Ovary (tissue), 7 donors: ENCODE measurements at regions not wholly inside any gene's neighbourhood (a gene's known extent, or its start where the extent isn't known, plus 50 kb on each side); places are given as distances from the start of the nearest gene placed in this dataset.

ENCODE experiments used
- DNase-seq, 5 donors: peaks; one replicate each; pipeline ENCODE4 v3.0.0-alpha.2; 2019 to 2020
- H3K27ac ChIP-seq, 2 donors: fragments of 200-600 bp; one replicate each; pipeline versions ENCODE4 v1.5.1 to v1.8.0; 2019 to 2022
- H3K27me3 ChIP-seq: fragments of 200-600 bp; one replicate; pipeline ENCODE4 v1.8.0; 2022
- H3K36me3 ChIP-seq: fragments of 200-600 bp; sonication (generic); one replicate; pipeline ENCODE4 v1.5.1; 2019
- H3K4me1 ChIP-seq: one replicate; pipeline ENCODE4 v1.8.1; 2013; ENCODE audit warnings: mild to moderate bottlenecking, moderate library complexity; ENCODE audit not compliant: insufficient read depth
- H3K4me3 ChIP-seq: fragments of 200-600 bp; sonication (generic); one replicate; pipeline ENCODE4 v1.5.1; 2017
- H3K9me3 ChIP-seq, 2 donors: fragments of 200-600 bp in 1 of 2; sonication (generic) in 1 of 2; one replicate each; pipeline versions ENCODE4 v1.5.1 to v1.8.1; 2013 to 2019; ENCODE audit warnings: mild to moderate bottlenecking in 1 of 2, moderate library complexity in 1 of 2
- EP300 ChIP-seq: sonication (generic); formaldehyde crosslinking; IDR thresholded peaks from one replicate; pipeline ENCODE4 v1.6.1; 2017; ENCODE audit warnings: antibody characterized with exemption
- POLR2A ChIP-seq: fragments of 450-650 bp; IDR thresholded peaks from one replicate; pipeline ENCODE4 v1.6.1; 2017; ENCODE audit warnings: antibody characterized with exemption, mild to moderate bottlenecking, moderate library complexity
- WGBS, 3 donors: extraction: QIAGEN DNeasy Blood & Tissue Kit in 1 of 3; methylation state at CpG; one replicate each; pipeline versions ENCODE4 v1.1.5 to v1.1.7; 2013 to 2017; 5-methylcytosine and 5-hydroxymethylcytosine counted together
- intact Hi-C, 4 donors: fragments of 100-400 bp; cut with DNase I; formaldehyde crosslinking; loops; one replicate each; pipeline versions ENCODE4 v1.11.0 to v1.15.1; 2022 to 2023
- TF ChIP-seq, protein P1 (sequence below), 3 donors: fragments of 450-650 bp in 2 of 3; fragments of 200-600 bp in 1 of 3; IDR thresholded peaks; one replicate each; pipeline versions ENCODE4 v1.5.1 to v1.8.0; 2016 to 2022; ENCODE audit warnings: antibody characterized with exemption in 3 of 3, mild to moderate bottlenecking in 1 of 3
- donor health status: DM: no; HTN: no; CAD: no; lungs with moderate emphysema.
- donor health status: DM: no; HTN: no; CAD: no.
- donor health status: Bipolar disorder and iron deficiency.
- donor health status: DM: no; HTN: no; CAD: no.
- donor health status: DM: yes; HTN: yes; CAD: no.

GRCh38 chr1:177589166-177589565, 380.7 kb downstream of the SEC16B start:
- DNase-seq = no peak
- TF ChIP-seq, protein P1, sequence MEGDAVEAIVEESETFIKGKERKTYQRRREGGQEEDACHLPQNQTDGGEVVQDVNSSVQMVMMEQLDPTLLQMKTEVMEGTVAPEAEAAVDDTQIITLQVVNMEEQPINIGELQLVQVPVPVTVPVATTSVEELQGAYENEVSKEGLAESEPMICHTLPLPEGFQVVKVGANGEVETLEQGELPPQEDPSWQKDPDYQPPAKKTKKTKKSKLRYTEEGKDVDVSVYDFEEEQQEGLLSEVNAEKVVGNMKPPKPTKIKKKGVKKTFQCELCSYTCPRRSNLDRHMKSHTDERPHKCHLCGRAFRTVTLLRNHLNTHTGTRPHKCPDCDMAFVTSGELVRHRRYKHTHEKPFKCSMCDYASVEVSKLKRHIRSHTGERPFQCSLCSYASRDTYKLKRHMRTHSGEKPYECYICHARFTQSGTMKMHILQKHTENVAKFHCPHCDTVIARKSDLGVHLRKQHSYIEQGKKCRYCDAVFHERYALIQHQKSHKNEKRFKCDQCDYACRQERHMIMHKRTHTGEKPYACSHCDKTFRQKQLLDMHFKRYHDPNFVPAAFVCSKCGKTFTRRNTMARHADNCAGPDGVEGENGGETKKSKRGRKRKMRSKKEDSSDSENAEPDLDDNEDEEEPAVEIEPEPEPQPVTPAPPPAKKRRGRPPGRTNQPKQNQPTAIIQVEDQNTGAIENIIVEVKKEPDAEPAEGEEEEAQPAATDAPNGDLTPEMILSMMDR (IDR thresholded peaks at IDR 0.05) = no peak
- H3K9me3 ChIP-seq = no peaks in the 10 kb centered on the region
- H3K27ac ChIP-seq = no peak overlapping the region
- H3K27me3 ChIP-seq = no peaks in the 10 kb centered on the region
- H3K4me1 ChIP-seq = no peaks in the 10 kb centered on the region
- intact Hi-C loops = no loop called here
- H3K36me3 ChIP-seq = no peaks in the 10 kb centered on the region
- H3K4me3 ChIP-seq = no peak overlapping the region
- WGBS, 3 donors = 48 to 64% (median 55%) methylated on average over 3 of the region's 3 CpGs

- no peaks in the 10 kb centered on the region for H3K27me3 ChIP-seq
- H3K4me1 ChIP-seq = no peaks in the 10 kb centered on the region
- DNase-seq = no peak
- H3K36me3 ChIP-seq = no peaks in the 10 kb centered on the region
- 48 to 67% (median 62%) methylated on average over 1 of the region's 1 CpG for WGBS, 3 donors
- intact Hi-C loops = no loop called here
- no peak overlapping the region for H3K27ac ChIP-seq
- no peak overlapping the region for H3K4me3 ChIP-seq
- no peak for TF ChIP-seq POLR2A
- TF ChIP-seq, protein P1 (IDR thresholded peaks at IDR 0.05) = no peak
- no peak for TF ChIP-seq EP300
- H3K9me3 ChIP-seq = no peaks in the 10 kb centered on the region
Observed at GRCh38 chr1:177586429-177586828, 383.4 kb downstream of the SEC16B start.

DNA sequence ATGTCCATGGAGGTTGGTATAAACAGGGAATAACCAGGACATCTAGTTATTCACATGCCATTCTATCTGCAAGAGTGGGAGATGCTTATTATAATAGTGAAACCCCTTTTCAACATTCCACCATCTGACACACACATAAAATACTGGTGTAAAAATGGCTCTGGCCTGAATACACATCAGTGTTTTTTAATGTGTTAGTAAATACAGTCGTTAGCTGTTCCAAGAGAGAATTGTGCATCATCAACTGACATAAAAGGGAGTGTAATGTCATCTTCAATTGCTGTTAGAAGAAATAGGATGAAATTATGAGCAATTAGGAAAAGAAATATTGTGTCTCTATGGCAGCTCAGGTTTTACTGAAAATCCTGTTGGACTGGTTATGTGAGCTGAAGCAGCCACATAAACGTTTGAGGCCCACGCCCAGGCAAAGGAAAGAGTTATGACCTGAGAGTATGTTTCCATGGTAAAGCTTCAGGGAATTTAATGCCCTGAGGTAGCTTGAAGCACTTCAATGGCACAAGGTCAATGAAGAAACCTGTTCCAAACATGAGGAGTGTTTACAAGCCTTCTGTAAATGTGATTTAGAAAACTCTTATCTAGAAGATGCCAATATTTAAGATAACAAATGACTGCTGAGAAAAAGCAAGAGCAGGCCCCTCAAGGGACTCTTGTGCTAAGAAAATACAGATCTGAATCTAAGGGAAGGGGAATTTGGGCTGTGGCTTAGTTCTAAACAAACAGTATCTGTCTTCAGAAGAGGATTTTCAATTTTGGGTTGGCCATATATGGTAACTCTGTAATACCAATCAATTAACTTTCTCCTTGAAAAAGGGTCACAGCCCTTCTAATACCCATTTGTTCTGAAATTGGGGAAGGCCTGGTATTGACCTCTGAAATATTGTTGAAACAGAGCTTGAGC, 384.3 kb downstream of the SEC16B start:
- intact Hi-C loops = no loop called here
- Histone ChIP-seq H3K27me3 (no peaks in the 10 kb centered on the region), H3K36me3 (no peaks in the 10 kb centered on the region), H3K9me3 (no peaks in the 10 kb centered on the region), H3K4me3 (no peak overlapping the region), H3K27ac (no peak overlapping the region), H3K4me1 (no peaks in the 10 kb centered on the region)
- WGBS, 3 donors = 30 to 33% (median 31%) methylated on average over 3 of the region's 3 CpGs
- TF ChIP-seq, protein P1 (IDR thresholded peaks at IDR 0.05) = no peak
- TF ChIP-seq EP300 = no peak
- TF ChIP-seq POLR2A = no peak
- DNase-seq = no peak

DNA sequence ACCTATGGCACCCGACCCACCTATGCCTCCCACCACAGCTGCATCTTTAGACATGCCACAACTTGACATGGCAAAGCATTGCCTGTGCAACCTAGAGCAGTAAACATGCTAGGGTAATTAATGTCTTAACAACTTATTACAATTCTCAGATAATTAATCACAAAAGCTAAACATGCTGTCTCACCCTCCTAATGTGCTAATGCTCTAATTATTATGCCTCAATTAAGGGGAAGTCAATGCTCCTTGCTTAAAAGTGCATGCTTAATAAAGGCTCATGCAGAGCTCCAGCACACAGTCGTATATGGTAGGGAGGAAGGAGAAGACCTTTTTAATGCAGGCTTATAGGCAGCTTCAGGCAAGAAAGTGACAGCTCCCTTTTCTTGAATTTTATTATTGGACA, 396.0 kb downstream of the SEC16B start:
- intact Hi-C loops = no loop called here
- H3K36me3 ChIP-seq = no peaks in the 10 kb centered on the region
- no peaks in the 10 kb centered on the region for H3K9me3 ChIP-seq
- TF ChIP-seq, protein P1 (IDR thresholded peaks at IDR 0.05) = no peak
- no peak for TF ChIP-seq POLR2A
- 75 to 79% (median 77%) methylated on average over 2 of the region's 2 CpGs for WGBS, 3 donors
- no peaks in the 10 kb centered on the region for H3K27me3 ChIP-seq
- no peak for DNase-seq
- H3K4me1 ChIP-seq = no peaks in the 10 kb centered on the region
- no peak overlapping the region for H3K27ac ChIP-seq
- H3K4me3 ChIP-seq = no peak overlapping the region
